Neural cell (in vitro differentiated cells): ENCODE measurements at regions not wholly inside any gene's neighbourhood (a gene's known extent, or its start where the extent isn't known, plus 50 kb on each side); places are given as distances from the start of the nearest gene placed in this dataset.

Experiments
- EP300 ChIP-seq: fragments of 450-650 bp; conservative IDR thresholded peaks from 2 replicates; pipeline ENCODE4 v1.6.1; 2014; ENCODE audit warnings: antibody characterized with exemption, mild to moderate bottlenecking, moderate library complexity; ENCODE audit not compliant: poor library complexity, severe bottlenecking
- EZH2 ChIP-seq: fragments of 200-600, 300-800 bp; shearing (Covaris generic), sonication (generic); IDR thresholded peaks from 2 replicates; pipeline ENCODE4 v1.6.1; 2014; ENCODE audit warnings: antibody characterized with exemption, low read length, borderline replicate concordance, mild to moderate bottlenecking; ENCODE audit not compliant: insufficient read depth, poor library complexity, severe bottlenecking
- MXI1 ChIP-seq: fragments of 450-650 bp; conservative IDR thresholded peaks from 2 replicates; pipeline ENCODE4 v1.6.1; 2014; ENCODE audit warnings: antibody characterized with exemption, mild to moderate bottlenecking; ENCODE audit not compliant: poor library complexity, severe bottlenecking
- POLR2AphosphoS5 ChIP-seq: IDR thresholded peaks from 2 replicates; pipeline ENCODE4 v1.6.1; 2012
- RAD21 ChIP-seq: fragments of 450-650 bp; conservative IDR thresholded peaks from 2 replicates; pipeline ENCODE4 v1.6.1; 2014; ENCODE audit warnings: antibody characterized with exemption, mild to moderate bottlenecking, moderate library complexity
- REST ChIP-seq: IDR thresholded peaks from 2 replicates; pipeline ENCODE4 v1.6.1; 2012; ENCODE audit warnings: borderline replicate concordance
- SMC3 ChIP-seq: fragments of 450-650 bp; conservative IDR thresholded peaks from 2 replicates; pipeline ENCODE4 v1.6.1; 2014; ENCODE audit warnings: antibody characterized with exemption, mild to moderate bottlenecking, moderate library complexity; ENCODE audit not compliant: poor library complexity
- TAF1 ChIP-seq: IDR thresholded peaks from 2 replicates; pipeline ENCODE4 v1.6.1; 2012; ENCODE audit warnings: low read depth
- TF ChIP-seq, protein P1 (sequence below): fragments of 450-650 bp; IDR thresholded peaks from 2 replicates; pipeline ENCODE4 v1.5.1; 2014; ENCODE audit warnings: antibody characterized with exemption, mild to moderate bottlenecking, moderate library complexity; ENCODE audit not compliant: poor library complexity, severe bottlenecking

DNA sequence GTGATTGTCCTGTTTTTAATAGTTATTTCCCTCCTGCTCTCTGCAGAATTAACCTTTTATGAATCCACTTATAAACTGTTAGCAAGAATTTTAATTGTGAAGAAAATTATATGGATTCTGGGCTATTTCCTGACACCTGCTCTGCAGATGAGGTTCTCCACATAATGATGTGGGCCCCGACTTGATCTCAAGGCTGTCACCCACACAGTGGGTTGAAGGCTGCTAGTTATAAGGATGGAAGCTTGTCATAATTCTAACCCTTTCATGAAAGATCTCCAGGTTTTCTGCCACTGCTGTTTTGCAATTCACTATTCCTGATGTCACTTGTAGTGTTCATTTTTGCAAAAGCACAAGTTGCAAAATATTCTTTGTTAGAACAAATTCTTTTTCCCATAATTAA lies 69.1 kb upstream of the MAN2A1 start:
- TF ChIP-seq MXI1 = no peak
- TF ChIP-seq, protein P1, sequence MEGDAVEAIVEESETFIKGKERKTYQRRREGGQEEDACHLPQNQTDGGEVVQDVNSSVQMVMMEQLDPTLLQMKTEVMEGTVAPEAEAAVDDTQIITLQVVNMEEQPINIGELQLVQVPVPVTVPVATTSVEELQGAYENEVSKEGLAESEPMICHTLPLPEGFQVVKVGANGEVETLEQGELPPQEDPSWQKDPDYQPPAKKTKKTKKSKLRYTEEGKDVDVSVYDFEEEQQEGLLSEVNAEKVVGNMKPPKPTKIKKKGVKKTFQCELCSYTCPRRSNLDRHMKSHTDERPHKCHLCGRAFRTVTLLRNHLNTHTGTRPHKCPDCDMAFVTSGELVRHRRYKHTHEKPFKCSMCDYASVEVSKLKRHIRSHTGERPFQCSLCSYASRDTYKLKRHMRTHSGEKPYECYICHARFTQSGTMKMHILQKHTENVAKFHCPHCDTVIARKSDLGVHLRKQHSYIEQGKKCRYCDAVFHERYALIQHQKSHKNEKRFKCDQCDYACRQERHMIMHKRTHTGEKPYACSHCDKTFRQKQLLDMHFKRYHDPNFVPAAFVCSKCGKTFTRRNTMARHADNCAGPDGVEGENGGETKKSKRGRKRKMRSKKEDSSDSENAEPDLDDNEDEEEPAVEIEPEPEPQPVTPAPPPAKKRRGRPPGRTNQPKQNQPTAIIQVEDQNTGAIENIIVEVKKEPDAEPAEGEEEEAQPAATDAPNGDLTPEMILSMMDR = no peak
- no peak for TF ChIP-seq SMC3
- TF ChIP-seq TAF1 = no peak
- no peak for TF ChIP-seq REST
- TF ChIP-seq RAD21 = no peak
- no peak for TF ChIP-seq POLR2AphosphoS5
- TF ChIP-seq EZH2 = no peak
- TF ChIP-seq EP300 = no peak
